Mammary epithelial cell (primary cell): ENCODE measurements at regions not wholly inside any gene's neighbourhood (a gene's known extent, or its start where the extent isn't known, plus 50 kb on each side); places are given as distances from the start of the nearest gene placed in this dataset.
"Not testable (repeated sequence)": the region's sequence is repeated elsewhere in the genome, so short reads cannot be mapped to it uniquely, and the experiment has no call there.

ENCODE experiments used
- EZH2 ChIP-seq: IDR thresholded peaks from 2 replicates; pipeline ENCODE4 v1.6.1; 2012; ENCODE audit warnings: low read length, inconsistent platforms, borderline replicate concordance
- TF ChIP-seq, protein P1 (sequence below), 2 donors: IDR thresholded peaks in 1 of 2; conservative IDR thresholded peaks in 1 of 2; 2 replicates each; pipeline ENCODE4 v1.5.1; 2011 to 2012; ENCODE audit warnings: inconsistent platforms in 2 of 2, low read length in 2 of 2, mild to moderate bottlenecking in 2 of 2, control low read depth in 1 of 2, low read depth in 1 of 2; ENCODE audit not compliant: insufficient read depth in 1 of 2; ENCODE audit errors: extremely low read depth in 1 of 2

DNA sequence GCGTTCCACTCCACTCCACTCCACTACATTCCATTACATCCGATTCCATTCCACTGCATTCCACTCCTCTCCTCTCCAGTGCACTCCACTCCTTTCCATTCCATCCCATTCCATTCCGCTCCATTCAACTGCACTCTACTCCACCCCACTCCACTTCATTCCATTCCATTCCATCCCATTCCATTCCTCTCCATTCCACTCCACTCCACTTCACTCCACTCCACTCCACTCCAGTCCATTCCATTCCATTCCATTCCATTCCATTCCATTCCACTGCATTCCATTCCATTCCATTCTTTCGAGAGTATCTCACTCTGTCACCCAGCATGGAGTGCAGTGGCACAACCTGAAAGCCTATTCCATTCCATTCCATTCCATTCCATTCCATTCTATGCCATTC, 637.5 kb downstream of the TP53TG3F start:
- not testable (repeated sequence) for TF ChIP-seq EZH2
- TF ChIP-seq, protein P1, sequence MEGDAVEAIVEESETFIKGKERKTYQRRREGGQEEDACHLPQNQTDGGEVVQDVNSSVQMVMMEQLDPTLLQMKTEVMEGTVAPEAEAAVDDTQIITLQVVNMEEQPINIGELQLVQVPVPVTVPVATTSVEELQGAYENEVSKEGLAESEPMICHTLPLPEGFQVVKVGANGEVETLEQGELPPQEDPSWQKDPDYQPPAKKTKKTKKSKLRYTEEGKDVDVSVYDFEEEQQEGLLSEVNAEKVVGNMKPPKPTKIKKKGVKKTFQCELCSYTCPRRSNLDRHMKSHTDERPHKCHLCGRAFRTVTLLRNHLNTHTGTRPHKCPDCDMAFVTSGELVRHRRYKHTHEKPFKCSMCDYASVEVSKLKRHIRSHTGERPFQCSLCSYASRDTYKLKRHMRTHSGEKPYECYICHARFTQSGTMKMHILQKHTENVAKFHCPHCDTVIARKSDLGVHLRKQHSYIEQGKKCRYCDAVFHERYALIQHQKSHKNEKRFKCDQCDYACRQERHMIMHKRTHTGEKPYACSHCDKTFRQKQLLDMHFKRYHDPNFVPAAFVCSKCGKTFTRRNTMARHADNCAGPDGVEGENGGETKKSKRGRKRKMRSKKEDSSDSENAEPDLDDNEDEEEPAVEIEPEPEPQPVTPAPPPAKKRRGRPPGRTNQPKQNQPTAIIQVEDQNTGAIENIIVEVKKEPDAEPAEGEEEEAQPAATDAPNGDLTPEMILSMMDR (conservative IDR thresholded peaks at IDR 0.05 in 1 of 2, IDR thresholded peaks at IDR 0.05 in 1 of 2; ENCODE audit: extremely low read depth in 1 of 2, insufficient read depth in 1 of 2, low read depth in 1 of 2, low read length in 2 of 2): not testable (repeated sequence)
